C4-2B (cell line): ENCODE measurements at regions not wholly inside any gene's neighbourhood (a gene's known extent, or its start where the extent isn't known, plus 50 kb on each side); places are given as distances from the start of the nearest gene placed in this dataset.

ENCODE experiments used
- ZFX ChIP-seq: fragments of 450-650 bp; IDR thresholded peaks from 2 replicates; pipeline ENCODE4 v1.6.1; 2017
- TF ChIP-seq, protein P1 (sequence below): fragments of 450-650 bp; conservative IDR thresholded peaks from 2 replicates; pipeline ENCODE4 v1.5.1; 2017; ENCODE audit warnings: mild to moderate bottlenecking

DNA sequence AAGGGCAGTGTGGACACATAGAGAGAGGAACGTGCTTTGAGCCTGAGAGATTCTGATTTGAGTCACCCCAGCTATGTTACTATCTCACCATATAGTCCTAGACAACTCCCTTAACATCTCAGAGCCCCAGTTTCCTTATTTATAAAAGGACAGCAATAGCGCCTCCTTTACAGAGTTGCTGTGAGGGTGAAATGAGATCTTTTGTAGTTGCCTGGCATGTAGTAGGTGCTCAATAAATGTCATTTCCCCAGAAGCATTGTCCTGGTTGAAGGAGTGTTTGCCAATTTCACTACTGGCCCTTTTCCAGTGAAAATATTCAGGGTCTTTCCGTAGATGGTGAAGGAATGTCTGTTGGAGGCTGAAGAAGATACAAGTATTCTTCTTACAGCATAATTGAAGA lies 51.3 kb upstream of the FAM180A start:
- TF ChIP-seq, protein P1, sequence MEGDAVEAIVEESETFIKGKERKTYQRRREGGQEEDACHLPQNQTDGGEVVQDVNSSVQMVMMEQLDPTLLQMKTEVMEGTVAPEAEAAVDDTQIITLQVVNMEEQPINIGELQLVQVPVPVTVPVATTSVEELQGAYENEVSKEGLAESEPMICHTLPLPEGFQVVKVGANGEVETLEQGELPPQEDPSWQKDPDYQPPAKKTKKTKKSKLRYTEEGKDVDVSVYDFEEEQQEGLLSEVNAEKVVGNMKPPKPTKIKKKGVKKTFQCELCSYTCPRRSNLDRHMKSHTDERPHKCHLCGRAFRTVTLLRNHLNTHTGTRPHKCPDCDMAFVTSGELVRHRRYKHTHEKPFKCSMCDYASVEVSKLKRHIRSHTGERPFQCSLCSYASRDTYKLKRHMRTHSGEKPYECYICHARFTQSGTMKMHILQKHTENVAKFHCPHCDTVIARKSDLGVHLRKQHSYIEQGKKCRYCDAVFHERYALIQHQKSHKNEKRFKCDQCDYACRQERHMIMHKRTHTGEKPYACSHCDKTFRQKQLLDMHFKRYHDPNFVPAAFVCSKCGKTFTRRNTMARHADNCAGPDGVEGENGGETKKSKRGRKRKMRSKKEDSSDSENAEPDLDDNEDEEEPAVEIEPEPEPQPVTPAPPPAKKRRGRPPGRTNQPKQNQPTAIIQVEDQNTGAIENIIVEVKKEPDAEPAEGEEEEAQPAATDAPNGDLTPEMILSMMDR = no peak
- TF ChIP-seq ZFX = no peak
